Skin epidermis (tissue), 12 donors: ENCODE measurements at regions not wholly inside any gene's neighbourhood (a gene's known extent, or its start where the extent isn't known, plus 50 kb on each side); places are given as distances from the start of the nearest gene placed in this dataset.
"Not testable (repeated sequence)": the region's sequence is repeated elsewhere in the genome, so short reads cannot be mapped to it uniquely, and the experiment has no call there.

Experiments used
- H3K27ac ChIP-seq, 21 experiments: fragments of 200-600 bp; sonication (generic) in 11 of 21; one replicate each; pipeline ENCODE4 v1.5.0; 2020; ENCODE audit warnings: mild to moderate bottlenecking in 3 of 21, inconsistent platforms in 2 of 21, moderate library complexity in 2 of 21
- H3K4me3 ChIP-seq, 7 experiments: fragments of 200-600 bp; sonication (generic) in 2 of 7; one replicate each; pipeline ENCODE4 v1.5.0; 2020; ENCODE audit warnings: inconsistent platforms in 2 of 7, mild to moderate bottlenecking in 2 of 7, moderate library complexity in 1 of 7

DNA sequence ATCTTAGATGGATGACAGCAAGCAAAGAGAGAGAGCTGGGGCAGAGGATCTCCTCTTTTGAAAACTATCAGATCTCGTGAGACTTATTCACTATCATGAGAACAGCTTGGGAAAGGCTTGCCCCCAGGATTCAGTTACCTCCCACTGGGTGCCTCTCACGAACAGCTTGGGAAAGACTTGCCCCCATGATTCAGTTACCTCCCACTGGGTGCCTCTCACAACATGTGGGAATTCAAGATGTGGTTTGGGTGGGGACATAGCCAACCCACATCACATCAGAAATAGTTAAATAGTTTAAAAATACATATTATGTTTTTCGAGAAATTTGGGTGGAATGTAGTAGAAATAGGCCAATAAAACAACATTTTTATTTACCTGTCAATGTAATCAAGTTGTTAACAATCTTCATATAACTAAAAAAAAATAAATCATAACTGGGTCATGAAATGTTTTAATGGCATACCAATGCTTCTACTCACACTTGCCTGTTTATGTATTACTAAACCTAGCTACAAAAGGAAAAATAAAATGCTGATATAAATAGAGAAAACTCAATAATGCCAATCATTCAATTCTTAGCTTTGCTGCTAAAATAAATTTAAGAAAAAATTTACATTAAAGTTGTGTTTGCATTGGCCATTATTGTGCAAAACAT is 608.9 kb downstream of the SUCLG1 start:
- H3K27ac ChIP-seq = peak overlapping the region in 1 of 21 experiments; percentile 54

DNA sequence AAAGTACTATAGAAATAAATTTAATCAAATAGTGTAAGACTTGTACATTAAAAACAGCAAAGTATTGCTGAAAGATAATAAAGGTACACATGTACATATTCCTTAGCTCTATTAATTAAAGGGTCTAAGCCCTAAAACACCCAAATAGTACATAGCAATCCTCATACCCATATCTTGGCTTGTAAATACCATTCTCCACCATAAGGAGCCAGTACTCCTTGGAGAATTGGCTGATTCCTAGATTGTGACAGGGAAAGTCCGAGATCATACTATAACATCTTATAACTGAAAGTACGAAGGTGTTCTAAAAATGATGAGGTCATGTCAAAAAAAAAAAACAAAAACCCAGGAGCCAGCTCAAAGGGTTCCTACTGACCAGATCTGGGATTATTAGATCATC is 614.6 kb downstream of the SUCLG1 start:
- H3K4me3 ChIP-seq = no peak overlapping the region
- H3K27ac ChIP-seq = no peak overlapping the region

More for the DNA sequence above, 608.9 kb downstream of the SUCLG1 start:
- H3K4me3 ChIP-seq = no peak overlapping the region

DNA sequence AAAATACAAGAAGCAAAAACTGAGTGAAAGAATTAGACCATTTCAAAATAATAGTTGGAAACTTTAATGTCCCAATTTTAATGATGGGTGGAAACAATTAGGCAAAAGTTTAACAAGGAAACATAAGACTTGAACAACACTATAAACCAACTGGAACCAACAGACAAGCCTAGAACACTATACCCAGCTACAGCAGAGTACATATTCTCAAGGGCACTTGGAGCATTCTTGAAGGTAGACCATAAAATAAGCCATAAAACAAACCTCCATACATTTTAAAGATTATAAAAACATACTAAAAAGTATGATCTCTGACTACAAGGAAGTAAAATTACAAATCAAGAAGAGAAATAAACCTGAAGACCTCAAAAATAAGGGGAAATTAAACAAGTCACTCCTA is 616.7 kb downstream of the SUCLG1 start:
- no peak overlapping the region for H3K4me3 ChIP-seq
- H3K27ac ChIP-seq = no peak overlapping the region

DNA sequence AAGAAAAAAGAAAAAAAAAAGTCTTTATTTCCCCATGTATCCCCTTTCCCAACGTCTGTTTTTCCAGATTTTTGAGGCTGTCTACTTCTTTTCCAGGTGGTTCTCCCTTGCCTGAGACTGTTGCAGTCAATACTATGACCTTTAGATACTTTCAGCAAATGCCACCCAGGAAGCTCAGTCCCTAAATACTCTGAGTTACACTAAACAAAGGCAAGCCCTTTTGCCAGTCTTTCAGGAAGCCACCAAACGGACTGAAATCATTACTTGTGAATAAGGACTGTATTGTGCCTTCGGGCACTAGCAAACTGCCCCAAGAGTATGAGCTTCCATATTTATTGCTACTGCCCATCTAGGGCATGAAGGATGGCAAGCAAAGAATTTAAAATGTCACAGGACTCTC is 621.3 kb downstream of the SUCLG1 start:
- Histone ChIP-seq H3K4me3 (no peak overlapping the region), H3K27ac (no peak overlapping the region)

DNA sequence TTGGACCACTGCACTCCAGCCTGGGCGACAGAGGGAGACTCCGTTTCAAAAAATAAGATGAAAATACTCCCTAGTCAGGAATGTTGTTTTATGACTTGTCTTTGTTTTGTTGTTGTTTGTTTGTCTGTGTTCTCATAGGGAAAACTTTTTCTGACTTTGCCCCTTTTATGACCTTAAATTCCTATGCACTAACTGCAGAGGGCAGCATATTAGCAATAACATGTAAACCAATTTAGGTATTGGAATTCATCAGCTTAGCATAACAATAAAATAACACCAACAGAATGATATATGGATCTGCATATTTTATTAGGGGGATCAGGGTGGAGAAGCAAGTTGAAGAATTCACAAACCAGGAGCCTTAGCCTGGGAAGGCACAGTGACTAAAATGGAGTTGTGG is 631.5 kb downstream of the SUCLG1 start:
- Histone ChIP-seq H3K27ac (no peak overlapping the region), H3K4me3 (no peak overlapping the region)

DNA sequence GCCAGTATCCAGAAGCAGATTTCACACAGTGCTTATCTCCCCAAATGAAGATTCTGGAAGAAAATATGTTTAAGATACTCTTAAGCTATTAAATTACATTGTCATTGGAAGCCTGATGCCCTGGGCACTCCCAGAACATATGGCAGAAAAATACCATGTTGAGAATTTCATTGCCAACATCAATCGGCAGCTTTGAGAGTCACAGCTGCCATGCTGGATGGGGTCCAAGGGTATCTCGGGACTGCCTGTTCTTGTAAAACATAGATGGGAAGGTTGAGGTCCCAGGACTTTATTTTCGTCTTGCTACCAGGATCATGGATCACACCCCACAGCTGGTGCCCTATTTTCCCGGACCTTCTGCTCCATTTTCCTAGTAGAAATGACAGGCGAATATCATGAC is 632.5 kb downstream of the SUCLG1 start:
- H3K27ac ChIP-seq = no peak overlapping the region
- H3K4me3 ChIP-seq = no peak overlapping the region

DNA sequence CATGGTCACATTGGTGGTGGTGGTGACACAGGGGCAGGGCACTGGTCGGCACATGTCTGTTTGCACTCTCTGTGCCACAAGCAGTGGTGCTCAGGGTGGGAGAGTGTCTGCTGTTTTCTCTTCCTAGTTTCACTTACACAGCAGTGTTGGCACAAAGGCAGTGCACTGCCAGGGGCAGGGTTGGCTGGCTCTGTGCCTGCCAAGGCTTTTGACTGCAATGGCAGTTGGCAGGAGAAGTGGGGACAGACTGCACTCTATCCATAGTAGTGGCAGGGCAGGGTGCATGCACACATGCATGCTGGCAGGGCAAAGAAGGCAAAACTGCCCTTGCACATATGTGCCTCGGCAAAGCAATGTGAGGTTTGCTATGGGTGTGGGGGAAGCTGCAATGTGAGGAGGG is 635.9 kb downstream of the SUCLG1 start:
- Histone ChIP-seq H3K27ac (no peak overlapping the region), H3K4me3 (no peak overlapping the region)

DNA sequence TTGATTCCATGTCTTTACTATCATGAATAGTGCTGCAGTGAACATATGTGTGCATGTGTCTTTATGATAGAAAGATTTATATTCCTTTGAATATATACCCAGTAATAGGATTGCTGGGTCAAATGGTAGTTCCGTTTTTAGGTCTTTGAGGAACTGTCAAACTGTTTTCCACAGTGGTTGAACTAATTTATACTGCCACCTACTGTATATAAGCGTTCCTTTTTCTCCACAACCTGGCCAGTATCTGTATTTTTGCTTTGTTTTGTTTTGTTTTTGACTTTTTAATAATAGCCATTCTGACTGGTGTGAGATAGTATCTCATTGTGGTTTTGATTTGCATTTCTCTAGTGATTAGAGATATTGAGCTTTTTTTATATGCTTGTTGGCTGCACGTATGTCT is 641.6 kb downstream of the SUCLG1 start:
- H3K4me3 ChIP-seq = no peak overlapping the region
- no peak overlapping the region for H3K27ac ChIP-seq

DNA sequence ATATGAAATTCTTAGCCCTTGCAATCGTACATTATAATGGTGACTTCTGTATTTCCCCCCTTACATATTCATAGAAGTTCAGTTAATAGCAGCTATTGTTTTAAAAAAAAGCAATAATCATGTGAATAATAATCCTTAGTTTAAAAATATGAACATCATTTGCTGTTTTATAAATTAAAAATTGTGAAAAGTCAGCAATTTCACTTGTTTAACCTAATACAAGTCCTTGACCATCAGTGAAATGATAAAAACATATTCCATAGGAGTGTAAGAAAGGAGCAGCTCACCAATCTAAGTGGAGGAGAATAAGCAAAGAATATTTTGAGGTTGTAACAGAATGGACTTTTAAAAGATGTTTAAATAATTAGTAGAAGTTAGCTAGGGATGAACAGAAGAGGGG is 650.2 kb downstream of the SUCLG1 start:
- Histone ChIP-seq H3K27ac (no peak overlapping the region), H3K4me3 (no peak overlapping the region)

DNA sequence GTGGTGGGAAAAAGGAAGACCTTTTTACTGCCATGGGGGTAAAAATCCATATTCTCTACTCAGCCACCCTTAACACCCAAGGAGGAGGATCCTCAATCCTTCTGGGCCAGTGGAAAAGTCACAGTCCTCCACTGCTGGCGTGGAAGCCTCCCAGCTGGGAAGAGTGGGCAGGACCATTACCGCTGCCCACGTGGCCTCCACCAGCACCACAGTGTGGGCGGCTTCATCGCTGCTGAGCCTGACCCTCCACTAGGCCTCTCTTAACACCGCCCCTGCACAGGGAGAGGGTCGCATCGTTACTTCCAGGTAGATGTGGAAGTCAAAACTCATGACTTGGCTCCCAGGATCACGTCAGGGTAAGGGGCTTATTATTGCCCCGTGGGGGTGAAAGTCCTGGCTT is 656.5 kb downstream of the SUCLG1 start:
- H3K27ac ChIP-seq = no peak overlapping the region

DNA sequence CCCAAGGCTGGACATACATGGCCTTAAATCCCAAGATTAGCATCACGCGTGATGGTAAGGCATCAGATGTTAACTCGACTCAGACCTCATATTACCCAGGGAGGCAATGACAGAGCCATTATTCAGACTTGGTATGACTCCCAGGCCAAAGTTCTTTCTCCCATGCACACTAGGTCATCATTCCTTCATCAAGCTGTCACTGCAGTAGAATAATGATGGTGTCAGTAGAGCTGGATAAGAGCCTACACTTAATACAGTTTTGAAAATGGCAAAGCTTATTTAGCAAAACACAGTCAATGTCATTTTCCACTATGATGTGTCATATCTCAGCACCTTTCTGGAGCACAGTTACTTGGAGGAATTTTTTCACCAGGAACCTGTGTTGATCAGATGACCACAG is 663.3 kb downstream of the SUCLG1 start:
- no peak overlapping the region for H3K4me3 ChIP-seq
- no peak overlapping the region for H3K27ac ChIP-seq

More for the DNA sequence above, 656.5 kb downstream of the SUCLG1 start:
- no peak overlapping the region for H3K4me3 ChIP-seq

DNA sequence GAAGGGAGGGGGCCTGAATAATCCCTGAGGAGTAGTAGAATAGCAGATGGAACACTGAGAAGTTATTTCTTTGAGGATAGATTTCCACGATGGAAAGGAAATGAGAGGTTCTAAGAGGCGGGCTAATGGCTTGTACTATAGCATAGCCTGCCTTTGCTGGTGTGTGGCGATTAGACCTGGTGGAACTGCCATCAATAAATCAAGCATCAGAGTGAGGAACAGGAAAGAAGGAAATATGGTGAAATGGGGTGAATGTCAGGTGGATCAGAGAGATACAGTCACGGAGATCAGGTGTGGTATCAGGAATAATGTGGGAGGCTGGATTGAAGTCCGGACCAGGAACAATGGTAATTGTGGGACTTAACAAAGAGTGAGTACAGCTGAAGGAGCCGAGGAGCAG is 668.6 kb downstream of the SUCLG1 start:
- not testable (repeated sequence) for H3K27ac ChIP-seq, H3K4me3 ChIP-seq

DNA sequence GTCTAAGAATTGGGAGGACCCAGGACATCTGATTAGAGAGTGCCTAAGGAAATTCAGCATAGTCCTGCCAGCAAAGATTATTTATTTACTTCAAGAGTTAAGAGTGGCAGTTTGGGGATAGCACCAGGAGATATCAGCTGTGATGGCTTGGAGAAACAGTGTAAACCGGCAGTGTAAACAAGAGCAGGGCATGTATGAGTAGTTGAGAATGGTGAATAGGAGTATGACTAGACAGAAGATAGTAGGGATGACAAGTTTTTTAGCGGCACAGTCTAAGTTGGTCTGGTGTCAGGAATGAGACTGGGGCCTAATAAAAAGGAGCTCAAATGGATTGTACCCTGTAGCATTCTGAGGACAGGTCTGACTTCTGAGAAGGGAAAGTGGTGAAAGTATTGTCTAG is 669.4 kb downstream of the SUCLG1 start:
- H3K27ac ChIP-seq, H3K4me3 ChIP-seq: not testable (repeated sequence)

DNA sequence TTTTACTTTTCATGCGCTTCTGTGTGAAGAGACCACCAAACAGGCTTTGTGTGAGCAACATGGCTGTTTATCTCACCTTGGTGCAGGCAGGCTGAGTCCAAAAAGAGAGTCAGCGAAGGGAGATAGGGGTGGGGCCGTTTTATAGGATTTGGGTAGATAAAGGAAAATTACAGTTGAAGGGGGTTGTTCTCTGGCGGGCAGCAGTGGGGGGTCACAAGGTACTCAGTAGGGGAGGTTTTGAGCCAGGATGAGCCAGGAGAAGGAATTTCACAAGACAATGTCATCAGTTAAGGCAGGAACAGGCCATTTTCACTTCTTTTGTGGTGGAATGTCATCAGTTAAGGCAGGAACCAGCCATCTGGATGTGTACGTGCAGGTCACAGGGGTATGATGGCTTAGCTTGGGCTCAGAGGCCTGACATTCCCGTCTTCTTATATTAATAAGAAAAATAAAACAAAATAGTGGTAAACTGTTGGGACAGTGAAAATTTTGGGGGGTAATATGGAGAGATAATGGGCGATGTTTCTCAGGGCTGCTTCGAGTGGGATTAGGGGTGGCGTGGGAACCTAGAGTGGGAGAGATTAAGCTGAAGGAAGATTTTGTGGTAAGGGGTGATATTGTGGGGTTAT is 670.0 kb downstream of the SUCLG1 start:
- not testable (repeated sequence) for H3K27ac ChIP-seq, H3K4me3 ChIP-seq

DNA sequence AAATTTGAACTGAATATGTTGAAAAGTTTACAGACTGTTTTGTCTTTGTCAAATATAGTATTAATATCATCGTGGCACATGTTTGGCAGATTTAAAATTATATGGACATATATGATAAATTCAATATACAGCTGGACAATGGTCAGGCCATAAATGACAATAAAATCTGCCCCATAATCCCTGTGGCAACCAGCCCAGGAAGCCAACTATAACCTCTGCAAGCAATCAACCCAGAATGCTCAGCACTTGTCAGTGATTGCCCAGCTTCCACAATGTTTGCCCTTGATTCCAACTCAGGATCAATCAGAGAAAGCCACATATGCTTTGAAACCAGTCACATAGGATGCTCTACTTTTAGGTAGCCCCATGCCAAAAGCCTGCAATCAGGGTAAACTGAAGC is 671.9 kb downstream of the SUCLG1 start:
- no peak overlapping the region for H3K4me3 ChIP-seq
- no peak overlapping the region for H3K27ac ChIP-seq

DNA sequence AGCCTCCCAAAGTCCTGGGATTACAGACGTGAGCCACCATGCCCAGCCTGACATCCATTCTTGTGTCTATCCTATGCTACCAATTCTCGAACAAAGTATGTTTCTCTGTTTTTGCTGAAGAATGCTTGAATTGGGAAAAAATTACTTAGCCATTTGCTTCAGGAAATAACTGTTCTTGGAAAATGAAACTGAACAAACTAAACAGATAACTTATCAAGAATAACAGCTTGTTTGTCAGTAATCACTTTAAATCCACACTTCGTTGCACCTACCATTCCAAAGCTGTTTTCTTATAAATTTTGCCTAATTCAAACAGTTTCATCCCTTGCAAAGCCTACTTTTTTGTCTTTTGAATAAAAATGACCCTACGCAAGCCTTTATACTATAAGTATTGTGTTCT is 672.9 kb downstream of the SUCLG1 start:
- H3K4me3 ChIP-seq = no peak overlapping the region
- no peak overlapping the region for H3K27ac ChIP-seq

DNA sequence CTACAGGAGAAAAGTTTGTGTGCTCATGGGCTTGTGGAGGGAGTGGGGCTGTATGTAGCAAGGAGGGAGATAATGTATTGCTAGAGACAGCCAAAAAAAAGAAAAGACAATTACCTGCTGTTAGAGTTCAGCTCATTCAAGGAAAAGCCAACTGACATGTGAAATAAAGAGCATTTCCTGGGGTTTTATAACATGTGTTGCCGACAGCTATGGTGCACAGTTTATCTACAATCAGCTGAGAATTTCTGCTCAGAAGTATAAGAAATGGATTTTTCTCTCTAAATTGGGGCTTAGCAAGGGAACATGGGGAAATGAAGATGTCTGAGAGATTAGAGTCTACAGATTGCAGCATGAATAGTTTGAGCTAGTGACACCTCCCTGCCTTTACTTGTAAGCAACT is 674.1 kb downstream of the SUCLG1 start:
- H3K27ac ChIP-seq = no peak overlapping the region
- no peak overlapping the region for H3K4me3 ChIP-seq

DNA sequence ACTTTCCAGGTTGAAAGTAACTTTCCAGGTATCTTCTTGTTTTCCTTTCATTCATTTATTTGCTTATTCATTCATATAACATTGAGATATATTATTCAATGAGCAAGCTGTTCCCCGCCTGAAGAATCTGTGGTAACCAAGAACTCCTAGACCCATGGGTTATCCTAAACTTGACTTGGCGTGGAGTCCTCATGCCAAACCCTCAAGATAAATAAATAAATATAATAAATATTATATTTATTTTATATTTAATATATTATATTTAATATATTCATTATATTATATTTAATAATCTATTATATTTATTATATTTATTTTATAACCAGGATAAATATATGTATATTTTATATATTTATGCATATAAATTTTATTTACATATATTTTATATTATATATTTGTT is 674.8 kb downstream of the SUCLG1 start:
- no peak overlapping the region for H3K27ac ChIP-seq
- H3K4me3 ChIP-seq = no peak overlapping the region

DNA sequence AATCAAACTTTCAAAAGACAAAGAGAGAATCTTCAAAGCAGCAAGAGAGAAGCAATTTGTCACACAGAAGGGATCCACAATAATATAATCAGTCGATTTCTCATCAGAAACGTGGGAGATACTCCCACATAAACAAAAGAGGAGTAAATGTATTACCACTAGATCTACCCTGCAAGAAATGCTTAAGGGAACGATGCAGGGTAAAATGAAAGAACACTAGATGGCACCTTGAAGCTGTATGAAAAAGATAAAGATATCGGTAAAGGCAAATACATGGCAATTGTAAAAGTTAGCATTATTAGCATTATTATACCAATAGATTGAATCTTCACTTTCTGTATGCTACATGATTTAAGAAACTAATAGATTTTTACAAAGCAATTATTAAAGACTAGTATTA is 677.0 kb downstream of the SUCLG1 start:
- Histone ChIP-seq H3K27ac (no peak overlapping the region), H3K4me3 (no peak overlapping the region)

DNA sequence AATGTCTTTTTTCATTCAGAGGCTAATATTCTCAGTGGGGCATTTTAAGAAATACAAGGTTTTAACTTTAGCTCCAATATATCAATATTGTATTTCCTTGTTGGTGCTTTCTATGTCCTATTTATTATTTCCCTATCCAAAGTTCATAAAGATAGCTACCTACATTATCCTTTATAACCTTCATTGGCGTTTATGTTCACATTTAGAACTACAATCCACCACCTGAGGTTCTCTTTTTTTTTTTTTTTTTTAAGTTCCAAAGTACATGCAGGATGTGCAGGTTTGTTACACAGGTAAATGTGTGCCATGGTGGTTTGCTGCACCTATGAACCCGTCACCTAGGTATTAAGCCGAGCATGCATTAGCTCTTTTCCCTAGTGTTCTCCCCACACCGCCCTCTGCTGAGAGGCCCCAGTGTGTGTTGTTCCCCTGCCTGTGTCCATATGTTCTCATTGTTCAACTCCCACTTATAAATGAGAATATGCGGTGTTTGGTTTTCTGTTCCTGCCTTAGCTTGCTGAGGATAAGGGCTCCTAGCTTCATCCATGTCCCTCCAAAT is 694.6 kb downstream of the SUCLG1 start:
- Histone ChIP-seq H3K27ac (no peak overlapping the region), H3K4me3 (no peak overlapping the region)

DNA sequence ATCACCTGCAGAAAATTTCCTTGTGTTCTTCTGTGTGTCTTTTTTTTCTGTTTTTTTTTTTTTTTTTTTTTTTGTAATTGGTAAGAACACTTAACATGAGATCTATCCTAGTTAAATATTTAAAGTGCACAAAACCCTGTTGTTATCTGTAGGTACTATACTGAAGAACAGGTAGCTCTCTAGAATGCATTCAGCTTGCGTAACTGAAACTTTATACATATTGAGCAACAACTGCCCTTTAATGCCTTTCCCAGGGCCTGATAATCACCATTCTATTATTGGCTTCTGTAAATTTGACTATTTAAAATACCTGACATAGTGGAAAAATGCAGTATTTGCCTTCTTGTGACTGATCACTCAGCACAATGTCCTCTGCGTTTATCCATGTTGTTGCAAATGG is 701.8 kb downstream of the SUCLG1 start:
- Histone ChIP-seq H3K4me3 (no peak overlapping the region), H3K27ac (no peak overlapping the region)

DNA sequence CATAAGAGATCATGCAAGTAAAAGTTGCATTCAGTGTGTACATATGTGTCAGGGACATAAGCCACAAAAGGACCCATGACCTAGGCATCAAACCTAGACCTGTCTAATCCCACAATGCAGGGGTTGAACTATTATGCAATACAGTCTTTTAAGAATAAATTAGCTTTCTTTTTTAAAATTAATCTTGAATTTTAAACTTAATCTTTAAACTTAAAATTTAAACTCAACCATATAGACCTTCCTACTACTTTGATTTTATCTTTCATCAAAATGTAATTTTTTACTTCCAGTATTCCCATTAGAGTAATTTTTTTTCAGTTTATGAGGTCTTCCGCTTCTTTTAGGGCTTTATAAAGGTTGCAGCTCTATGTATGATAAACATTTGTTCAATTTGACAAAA is 702.9 kb downstream of the SUCLG1 start:
- no peak overlapping the region for H3K4me3 ChIP-seq
- no peak overlapping the region for H3K27ac ChIP-seq
